A673 (cell line): ENCODE measurements at regions not wholly inside any gene's neighbourhood (a gene's known extent, or its start where the extent isn't known, plus 50 kb on each side); places are given as distances from the start of the nearest gene placed in this dataset.

ENCODE experiments used
- CTCF ChIP-seq: fragments of 300-800, 200-600 bp; sonication (generic); conservative IDR thresholded peaks from 2 replicates; pipeline ENCODE4 v1.5.1; 2017; ENCODE audit warnings: low read depth, mild to moderate bottlenecking, antibody characterized with exemption, low read length, moderate library complexity, mixed read lengths
- EZH2 ChIP-seq: fragments of 200-600 bp; sonication (generic); IDR thresholded peaks from 2 replicates; pipeline ENCODE4 v1.6.1; 2017; ENCODE audit warnings: borderline replicate concordance, low read depth, mild to moderate bottlenecking, mixed read lengths, antibody characterized with exemption, low read length; ENCODE audit not compliant: poor library complexity, severe bottlenecking

GRCh38 chr13:22223411-22223810, 552.5 kb downstream of the FGF9 start:
- TF ChIP-seq CTCF (no peak), EZH2 (no peak)
